Neuronal stem cell (in vitro differentiated cells): ENCODE measurements at regions not wholly inside any gene's neighbourhood (a gene's known extent, or its start where the extent isn't known, plus 50 kb on each side); places are given as distances from the start of the nearest gene placed in this dataset.

ENCODE experiments used
- DNase-seq: peaks from one replicate; pipeline ENCODE4 v3.0.0-alpha.2; 2013; ENCODE audit warnings: low spot score
- H2AFZ ChIP-seq: one replicate; pipeline ENCODE4 v1.6.1; 2013; ENCODE audit warnings: mild to moderate bottlenecking, low read length, inconsistent platforms
- H2AK5ac ChIP-seq: 2 replicates; pipeline ENCODE4 v1.6.1; 2013; ENCODE audit warnings: low read depth, mild to moderate bottlenecking, inconsistent platforms, low read length, moderate library complexity, mixed read lengths
- H2BK120ac ChIP-seq: 2 replicates; pipeline ENCODE4 v1.6.1; 2013; ENCODE audit warnings: low read depth, mild to moderate bottlenecking, inconsistent platforms, low read length, moderate library complexity, mixed read lengths
- H2BK12ac ChIP-seq: one replicate; pipeline ENCODE4 v1.6.1; 2013; ENCODE audit warnings: low read length, inconsistent platforms
- H2BK15ac ChIP-seq: 2 replicates; pipeline ENCODE4 v1.6.1; 2013; ENCODE audit warnings: mild to moderate bottlenecking, low read length, inconsistent platforms, mixed read lengths
- H2BK5ac ChIP-seq: one replicate; pipeline ENCODE4 v1.6.1; 2013; ENCODE audit warnings: inconsistent platforms, mild to moderate bottlenecking, low read length, moderate library complexity
- H3K14ac ChIP-seq: one replicate; pipeline ENCODE4 v1.6.1; 2013; ENCODE audit warnings: low read length, inconsistent platforms
- H3K18ac ChIP-seq: 2 replicates; pipeline ENCODE4 v1.6.1; 2013; ENCODE audit warnings: low read length, inconsistent platforms
- H3K23ac ChIP-seq: 2 replicates; pipeline ENCODE4 v1.6.1; 2013; ENCODE audit warnings: low read depth, mild to moderate bottlenecking, mixed read lengths, low read length, inconsistent platforms; ENCODE audit not compliant: poor library complexity
- H3K27ac ChIP-seq: replicated peaks from 3 replicates; pipeline ENCODE4 v1.5.1; 2013; ENCODE audit warnings: low read length, inconsistent platforms
- H3K27me3 ChIP-seq, 3 experiments: 2 replicates each; pipeline ENCODE4 v1.6.1; 2013; ENCODE audit warnings: low read length in 3 of 3, mild to moderate bottlenecking in 2 of 3, inconsistent platforms in 1 of 3, low read depth in 1 of 3, mixed read lengths in 1 of 3, moderate library complexity in 1 of 3; ENCODE audit not compliant: control insufficient read depth in 3 of 3, insufficient read depth in 3 of 3
- H3K36me3 ChIP-seq, 2 donors: replicated peaks in 1 of 2; 2 replicates each; pipeline ENCODE4 v1.6.1; 2013; ENCODE audit warnings: low read length in 2 of 2; ENCODE audit not compliant: control insufficient read depth in 2 of 2, insufficient read depth in 2 of 2
- H3K4ac ChIP-seq: 2 replicates; pipeline ENCODE4 v1.6.1; 2013; ENCODE audit warnings: inconsistent platforms, mild to moderate bottlenecking, low read length, moderate library complexity
- H3K4me1 ChIP-seq, 2 donors: 1 replicate in 1 of 2; 2 replicates in 1 of 2; pipeline ENCODE4 v1.6.1; 2013; ENCODE audit warnings: low read length in 2 of 2, low read depth in 1 of 2; ENCODE audit not compliant: control insufficient read depth in 2 of 2, insufficient read depth in 1 of 2
- H3K4me2 ChIP-seq: one replicate; pipeline ENCODE4 v1.6.1; 2013; ENCODE audit warnings: mild to moderate bottlenecking, low read length, inconsistent platforms; ENCODE audit not compliant: insufficient read depth, poor library complexity, severe bottlenecking
- H3K4me3 ChIP-seq, 2 donors: 2 replicates each; pipeline ENCODE4 v1.5.1; 2013; ENCODE audit warnings: low read length in 2 of 2, mild to moderate bottlenecking in 2 of 2, inconsistent platforms in 1 of 2, moderate library complexity in 1 of 2
- H3K79me1 ChIP-seq: one replicate; pipeline ENCODE4 v1.6.1; 2013; ENCODE audit warnings: low read depth, mild to moderate bottlenecking, inconsistent platforms, low read length, moderate library complexity
- H3K9ac ChIP-seq: one replicate; pipeline ENCODE4 v1.6.1; 2013; ENCODE audit warnings: mild to moderate bottlenecking, low read depth, low read length, inconsistent platforms; ENCODE audit not compliant: poor library complexity
- H3K9me3 ChIP-seq, 2 donors: replicated peaks in 1 of 2; 2 replicates each; pipeline versions ENCODE3 to v1.6.1; 2013; ENCODE audit warnings: low read length in 2 of 2, mild to moderate bottlenecking in 2 of 2, inconsistent platforms in 1 of 2, low read depth in 1 of 2, mixed read lengths in 1 of 2, moderate library complexity in 1 of 2; ENCODE audit not compliant: control insufficient read depth in 2 of 2, insufficient read depth in 1 of 2
- H4K8ac ChIP-seq: one replicate; pipeline ENCODE4 v1.6.1; 2013; ENCODE audit warnings: low read depth, mild to moderate bottlenecking, inconsistent platforms, low read length, moderate library complexity
- H4K91ac ChIP-seq: one replicate; pipeline ENCODE4 v1.6.1; 2013; ENCODE audit warnings: low read length, low read depth, mild to moderate bottlenecking, inconsistent platforms; ENCODE audit not compliant: poor library complexity
- WGBS, 2 donors: extraction: QIAGEN DNeasy Blood & Tissue Kit; methylation state at CpG; one replicate each; pipeline ENCODE4 v1.1.7; 2013; ENCODE audit warnings: missing lambda C conversion rate in 2 of 2, mixed read lengths in 1 of 2; ENCODE audit not compliant: insufficient read length in 2 of 2, insufficient replicate concordance in 1 of 2; ENCODE audit errors: extremely low coverage in 2 of 2; 5-methylcytosine and 5-hydroxymethylcytosine counted together

- H4K91ac ChIP-seq = no peak overlapping the region
- no peak overlapping the region for H3K4me3 ChIP-seq
- H2BK5ac ChIP-seq = no peak overlapping the region
- peaks cover 0 to 20% (median 0%) of the 10 kb centered on the region in 3 experiments for H3K27me3 ChIP-seq
- H2BK12ac ChIP-seq = no peak overlapping the region
- no peak overlapping the region for H3K23ac ChIP-seq
- H3K27ac ChIP-seq = no peak overlapping the region
- no peak overlapping the region for H3K9ac ChIP-seq
- no peaks in the 10 kb centered on the region for H3K36me3 ChIP-seq
- DNase-seq = no peak
- no peak overlapping the region for H3K14ac ChIP-seq
- no CpG with 5 or more reads among the region's 3 CpGs for WGBS, 2 donors
- H3K79me1 ChIP-seq = no peaks in the 10 kb centered on the region
- H2BK15ac ChIP-seq = no peak overlapping the region
- no peaks in the 10 kb centered on the region for H3K9me3 ChIP-seq
- H3K4ac ChIP-seq = no peak overlapping the region
- no peak overlapping the region for H2BK120ac ChIP-seq
- H3K4me2 ChIP-seq = no peak overlapping the region
- no peak overlapping the region for H2AFZ ChIP-seq
- no peak overlapping the region for H3K18ac ChIP-seq
- no peak overlapping the region for H2AK5ac ChIP-seq
- H3K4me1 ChIP-seq = peaks cover 0 to 2% of the 10 kb centered on the region in 2 donors
- no peak overlapping the region for H4K8ac ChIP-seq
These were observed 370.4 kb downstream of the MID1IP1 start for GRCh38 chrX:39171686-39172085.

GRCh38 chrX:39174241-39174771, 373.0 kb downstream of the MID1IP1 start:
- H2AK5ac ChIP-seq = no peak overlapping the region
- H3K27ac ChIP-seq = no peak overlapping the region
- H3K27me3 ChIP-seq = peaks cover 0 to 13% (median 0%) of the 10 kb centered on the region in 3 experiments
- no peak overlapping the region for H3K4me3 ChIP-seq
- no peak overlapping the region for H3K23ac ChIP-seq
- no peaks in the 10 kb centered on the region for H3K79me1 ChIP-seq
- H2BK5ac ChIP-seq = no peak overlapping the region
- H3K9me3 ChIP-seq = no peaks in the 10 kb centered on the region
- H2BK15ac ChIP-seq = no peak overlapping the region
- H4K91ac ChIP-seq = no peak overlapping the region
- H3K18ac ChIP-seq = no peak overlapping the region
- H3K14ac ChIP-seq = no peak overlapping the region
- no peak overlapping the region for H2BK12ac ChIP-seq
- peaks cover 0 to 2% of the 10 kb centered on the region in 2 donors for H3K4me1 ChIP-seq
- no peaks in the 10 kb centered on the region for H3K36me3 ChIP-seq
- no peak overlapping the region for H2AFZ ChIP-seq
- no CpG with 5 or more reads among the region's 5 CpGs for WGBS, 2 donors
- no peak for DNase-seq
- H3K4me2 ChIP-seq = no peak overlapping the region
- peak overlapping the region; percentile 56 for H4K8ac ChIP-seq
- no peak overlapping the region for H2BK120ac ChIP-seq
- no peak overlapping the region for H3K4ac ChIP-seq
- H3K9ac ChIP-seq = no peak overlapping the region

- no CpG with 5 or more reads among the region's 13 CpGs for WGBS, 2 donors
- Histone ChIP-seq H4K8ac (peak overlapping the region; percentile 56), H2BK5ac (no peak overlapping the region), H3K27me3 (peaks cover 0 to 13% (median 0%) of the 10 kb centered on the region in 3 experiments), H2BK12ac (no peak overlapping the region), H2AK5ac (no peak overlapping the region), H2AFZ (no peak overlapping the region), H3K18ac (no peak overlapping the region), H3K9ac (no peak overlapping the region), H3K9me3 (no peaks in the 10 kb centered on the region), H3K4me3 (no peak overlapping the region), H2BK120ac (no peak overlapping the region), H4K91ac (no peak overlapping the region), H3K36me3 (no peaks in the 10 kb centered on the region), H2BK15ac (no peak overlapping the region), H3K4me2 (no peak overlapping the region), H3K4me1 (peaks cover 0 to 2% of the 10 kb centered on the region in 2 donors), H3K14ac (no peak overlapping the region), H3K4ac (no peak overlapping the region), H3K79me1 (no peaks in the 10 kb centered on the region), H3K27ac (no peak overlapping the region), H3K23ac (no peak overlapping the region)
- no peak for DNase-seq
These were observed 373.6 kb downstream of the MID1IP1 start for GRCh38 chrX:39174772-39175417.

GRCh38 chrX:39175418-39176057, 374.3 kb downstream of the MID1IP1 start:
- peaks cover 0 to 2% of the 10 kb centered on the region in 2 donors for H3K4me1 ChIP-seq
- DNase-seq = no peak
- H3K9me3 ChIP-seq = no peaks in the 10 kb centered on the region
- no peak overlapping the region for H3K23ac ChIP-seq
- H2AFZ ChIP-seq = no peak overlapping the region
- H3K4me3 ChIP-seq = no peak overlapping the region
- H3K27me3 ChIP-seq = peaks cover 0 to 13% (median 0%) of the 10 kb centered on the region in 3 experiments
- no peak overlapping the region for H3K4ac ChIP-seq
- no peak overlapping the region for H3K27ac ChIP-seq
- no peak overlapping the region for H3K4me2 ChIP-seq
- H3K14ac ChIP-seq = no peak overlapping the region
- no peak overlapping the region for H2BK12ac ChIP-seq
- no peak overlapping the region for H2BK5ac ChIP-seq
- H3K18ac ChIP-seq = no peak overlapping the region
- H3K79me1 ChIP-seq = no peaks in the 10 kb centered on the region
- H4K8ac ChIP-seq = no peak overlapping the region
- no peak overlapping the region for H2BK120ac ChIP-seq
- H2AK5ac ChIP-seq = no peak overlapping the region
- no CpG with 5 or more reads among the region's 6 CpGs for WGBS, 2 donors
- no peak overlapping the region for H3K9ac ChIP-seq
- no peaks in the 10 kb centered on the region for H3K36me3 ChIP-seq
- no peak overlapping the region for H2BK15ac ChIP-seq
- no peak overlapping the region for H4K91ac ChIP-seq
